Neural cell (in vitro differentiated cells): ENCODE measurements at regions not wholly inside any gene's neighbourhood (a gene's known extent, or its start where the extent isn't known, plus 50 kb on each side); places are given as distances from the start of the nearest gene placed in this dataset.

Experiments used
- H2AFZ ChIP-seq: fragments of 200-600, 300-800 bp; sonication (generic), shearing (Covaris generic); 2 replicates; pipeline ENCODE4 v1.6.0; 2014; ENCODE audit warnings: low read depth, mild to moderate bottlenecking, antibody characterized with exemption, low read length, moderate library complexity
- H3F3A ChIP-seq: fragments of 200-600 bp; shearing (Covaris generic); 2 replicates; pipeline ENCODE4 v1.6.1; 2016; ENCODE audit warnings: mild to moderate bottlenecking, moderate library complexity, mixed read lengths, antibody characterized with exemption, low read length; ENCODE audit not compliant: insufficient read depth, poor library complexity, severe bottlenecking
- H3K27ac ChIP-seq: fragments of 200-600, 300-800 bp; sonication (generic), shearing (Covaris generic); 2 replicates; pipeline ENCODE4 v1.5.1; 2014; ENCODE audit warnings: mild to moderate bottlenecking, low read length, moderate library complexity
- H3K27me3 ChIP-seq: fragments of 300-800, 200-600 bp; sonication (generic), shearing (Covaris generic); 2 replicates; pipeline ENCODE4 v1.6.0; 2014; ENCODE audit warnings: mild to moderate bottlenecking, low read depth, low read length, moderate library complexity; ENCODE audit not compliant: insufficient read depth
- H3K36me3 ChIP-seq: fragments of 300-800, 200-600 bp; sonication (generic), shearing (Covaris generic); 2 replicates; pipeline ENCODE4 v1.5.1; 2014; ENCODE audit warnings: mild to moderate bottlenecking, antibody characterized with exemption, low read length, moderate library complexity; ENCODE audit not compliant: insufficient read depth
- H3K4me2 ChIP-seq: fragments of 300-800, 200-600 bp; sonication (generic), shearing (Covaris generic); 2 replicates; pipeline ENCODE4 v1.6.0; 2014; ENCODE audit warnings: mild to moderate bottlenecking, low read length
- H3K4me3 ChIP-seq: fragments of 300-800, 200-600 bp; sonication (generic), shearing (Covaris generic); 2 replicates; pipeline ENCODE4 v1.5.1; 2014; ENCODE audit warnings: mild to moderate bottlenecking, low read length, moderate library complexity
- H3K79me2 ChIP-seq: fragments of 200-600 bp; shearing (Covaris generic); replicated peaks from 2 replicates; pipeline ENCODE4 v1.6.0; 2014; ENCODE audit warnings: mild to moderate bottlenecking, low read length, moderate library complexity; ENCODE audit not compliant: insufficient read depth
- H3K9ac ChIP-seq: fragments of 300-800, 200-600 bp; sonication (generic), shearing (Covaris generic); 2 replicates; pipeline ENCODE4 v1.6.1; 2016; ENCODE audit warnings: mild to moderate bottlenecking, low read length, mixed read lengths
- H3K9me2 ChIP-seq: fragments of 200-600 bp; shearing (Covaris generic); 2 replicates; pipeline ENCODE4 v1.6.1; 2016; ENCODE audit warnings: mild to moderate bottlenecking, low read length, mixed read lengths; ENCODE audit not compliant: insufficient read depth
- H3K9me3 ChIP-seq: fragments of 200-600, 300-800 bp; sonication (generic), shearing (Covaris generic); 2 replicates; pipeline ENCODE4 v1.6.1; 2016; ENCODE audit warnings: mild to moderate bottlenecking, mixed run types, low read length, moderate library complexity, mixed read lengths
- H4K20me1 ChIP-seq: fragments of 200-600 bp; shearing (Covaris generic); 2 replicates; pipeline ENCODE4 v1.6.1; 2016; ENCODE audit warnings: mild to moderate bottlenecking, mixed run types; ENCODE audit not compliant: insufficient read depth
- CTCF ChIP-seq: fragments of 450-650 bp; IDR thresholded peaks from 2 replicates; pipeline ENCODE4 v1.5.1; 2014; ENCODE audit warnings: antibody characterized with exemption, mild to moderate bottlenecking, moderate library complexity; ENCODE audit not compliant: poor library complexity, severe bottlenecking
- EP300 ChIP-seq: fragments of 450-650 bp; conservative IDR thresholded peaks from 2 replicates; pipeline ENCODE4 v1.6.1; 2014; ENCODE audit warnings: antibody characterized with exemption, mild to moderate bottlenecking, moderate library complexity; ENCODE audit not compliant: poor library complexity, severe bottlenecking
- EZH2 ChIP-seq: fragments of 200-600, 300-800 bp; shearing (Covaris generic), sonication (generic); IDR thresholded peaks from 2 replicates; pipeline ENCODE4 v1.6.1; 2014; ENCODE audit warnings: antibody characterized with exemption, low read length, borderline replicate concordance, mild to moderate bottlenecking; ENCODE audit not compliant: insufficient read depth, poor library complexity, severe bottlenecking
- MXI1 ChIP-seq: fragments of 450-650 bp; conservative IDR thresholded peaks from 2 replicates; pipeline ENCODE4 v1.6.1; 2014; ENCODE audit warnings: antibody characterized with exemption, mild to moderate bottlenecking; ENCODE audit not compliant: poor library complexity, severe bottlenecking
- POLR2AphosphoS5 ChIP-seq: IDR thresholded peaks from 2 replicates; pipeline ENCODE4 v1.6.1; 2012
- RAD21 ChIP-seq: fragments of 450-650 bp; conservative IDR thresholded peaks from 2 replicates; pipeline ENCODE4 v1.6.1; 2014; ENCODE audit warnings: antibody characterized with exemption, mild to moderate bottlenecking, moderate library complexity
- SMC3 ChIP-seq: fragments of 450-650 bp; conservative IDR thresholded peaks from 2 replicates; pipeline ENCODE4 v1.6.1; 2014; ENCODE audit warnings: antibody characterized with exemption, mild to moderate bottlenecking, moderate library complexity; ENCODE audit not compliant: poor library complexity
- TAF1 ChIP-seq: IDR thresholded peaks from 2 replicates; pipeline ENCODE4 v1.6.1; 2012; ENCODE audit warnings: low read depth
- TF ChIP-seq, protein P1 (sequence below): IDR thresholded peaks from 2 replicates; pipeline ENCODE4 v1.6.1; 2012; ENCODE audit warnings: borderline replicate concordance

- Histone ChIP-seq H3F3A (no peaks in the 10 kb centered on the region), H3K27me3 (no peaks in the 10 kb centered on the region), H3K79me2 (no peaks in the 10 kb centered on the region), H3K4me2 (no peak overlapping the region), H3K36me3 (no peaks in the 10 kb centered on the region), H3K9ac (no peak overlapping the region), H2AFZ (no peak overlapping the region), H3K27ac (no peak overlapping the region), H3K9me3 (no peaks in the 10 kb centered on the region), H4K20me1 (no peaks in the 10 kb centered on the region), H3K4me3 (no peak overlapping the region), H3K9me2 (no peaks in the 10 kb centered on the region)
- TF ChIP-seq POLR2AphosphoS5 (no peak), EZH2 (no peak), RAD21 (no peak), MXI1 (no peak), EP300 (no peak), SMC3 (no peak), TAF1 (no peak), CTCF (no peak)
- TF ChIP-seq, protein P1, sequence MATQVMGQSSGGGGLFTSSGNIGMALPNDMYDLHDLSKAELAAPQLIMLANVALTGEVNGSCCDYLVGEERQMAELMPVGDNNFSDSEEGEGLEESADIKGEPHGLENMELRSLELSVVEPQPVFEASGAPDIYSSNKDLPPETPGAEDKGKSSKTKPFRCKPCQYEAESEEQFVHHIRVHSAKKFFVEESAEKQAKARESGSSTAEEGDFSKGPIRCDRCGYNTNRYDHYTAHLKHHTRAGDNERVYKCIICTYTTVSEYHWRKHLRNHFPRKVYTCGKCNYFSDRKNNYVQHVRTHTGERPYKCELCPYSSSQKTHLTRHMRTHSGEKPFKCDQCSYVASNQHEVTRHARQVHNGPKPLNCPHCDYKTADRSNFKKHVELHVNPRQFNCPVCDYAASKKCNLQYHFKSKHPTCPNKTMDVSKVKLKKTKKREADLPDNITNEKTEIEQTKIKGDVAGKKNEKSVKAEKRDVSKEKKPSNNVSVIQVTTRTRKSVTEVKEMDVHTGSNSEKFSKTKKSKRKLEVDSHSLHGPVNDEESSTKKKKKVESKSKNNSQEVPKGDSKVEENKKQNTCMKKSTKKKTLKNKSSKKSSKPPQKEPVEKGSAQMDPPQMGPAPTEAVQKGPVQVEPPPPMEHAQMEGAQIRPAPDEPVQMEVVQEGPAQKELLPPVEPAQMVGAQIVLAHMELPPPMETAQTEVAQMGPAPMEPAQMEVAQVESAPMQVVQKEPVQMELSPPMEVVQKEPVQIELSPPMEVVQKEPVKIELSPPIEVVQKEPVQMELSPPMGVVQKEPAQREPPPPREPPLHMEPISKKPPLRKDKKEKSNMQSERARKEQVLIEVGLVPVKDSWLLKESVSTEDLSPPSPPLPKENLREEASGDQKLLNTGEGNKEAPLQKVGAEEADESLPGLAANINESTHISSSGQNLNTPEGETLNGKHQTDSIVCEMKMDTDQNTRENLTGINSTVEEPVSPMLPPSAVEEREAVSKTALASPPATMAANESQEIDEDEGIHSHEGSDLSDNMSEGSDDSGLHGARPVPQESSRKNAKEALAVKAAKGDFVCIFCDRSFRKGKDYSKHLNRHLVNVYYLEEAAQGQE: no peak
These were observed 57.2 kb upstream of the CDH5 start for GRCh38 chr16:66309215-66309807.

GRCh38 chr16:66308096-66308495 is 58.4 kb upstream of the CDH5 start:
- Histone ChIP-seq H3K27me3 (no peaks in the 10 kb centered on the region), H3K4me3 (no peak overlapping the region), H3K9me2 (no peaks in the 10 kb centered on the region), H2AFZ (no peak overlapping the region), H3K27ac (no peak overlapping the region), H3K9ac (no peak overlapping the region), H3F3A (no peaks in the 10 kb centered on the region), H3K79me2 (no peaks in the 10 kb centered on the region), H4K20me1 (no peaks in the 10 kb centered on the region), H3K9me3 (no peaks in the 10 kb centered on the region), H3K36me3 (no peaks in the 10 kb centered on the region), H3K4me2 (no peak overlapping the region)
- TF ChIP-seq RAD21: no peak
- TF ChIP-seq CTCF: no peak
- no peak for TF ChIP-seq EP300
- TF ChIP-seq POLR2AphosphoS5: no peak
- no peak for TF ChIP-seq SMC3
- TF ChIP-seq MXI1: no peak
- TF ChIP-seq EZH2: no peak
- TF ChIP-seq TAF1: no peak
- TF ChIP-seq, protein P1: no peak
